H1 (cell line): ENCODE measurements at regions not wholly inside any gene's neighbourhood (a gene's known extent, or its start where the extent isn't known, plus 50 kb on each side); places are given as distances from the start of the nearest gene placed in this dataset.

Experiments
- CTCF ChIA-PET: fragments of 300-600 bp; sonication (Branson Sonifier 250); formaldehyde crosslinking; loops from one replicate; lab custom pipeline; 2021; ENCODE audit not compliant: partially characterized antibody; lab: Charles Lee
- POLR2A ChIA-PET: fragments of 300-600 bp; sonication (Branson Sonifier 250); formaldehyde crosslinking; loops from one replicate; lab custom pipeline; 2021; ENCODE audit warnings: inconsistent platforms; ENCODE audit not compliant: partially characterized antibody; lab: Charles Lee
- DNase-seq, 2 experiments: peaks; one replicate each; pipeline versions ENCODE4 v3.0.0 to v3.0.0-alpha.2; 2010 to 2022; ENCODE audit warnings: low spot score in 2 of 2, low read depth in 1 of 2, mixed read lengths in 1 of 2
- FAIRE-seq: peaks from 2 replicates; lab custom pipeline; 2011; peaks lifted over from hg19 to GRCh38; lab: Jason Lieb, UNC
- H2AFZ ChIP-seq: 2 replicates; pipeline ENCODE4 v1.8.1; 2012; ENCODE audit warnings: low read length, inconsistent platforms
- H2AK5ac ChIP-seq: 2 replicates; pipeline ENCODE4 v1.6.1; 2013; ENCODE audit warnings: low read depth, low read length
- H2BK120ac ChIP-seq: replicated peaks from 2 replicates; pipeline ENCODE3; 2013; ENCODE audit warnings: low read depth, low read length, inconsistent platforms
- H2BK12ac ChIP-seq: 2 replicates; pipeline ENCODE4 v1.6.1; 2013; ENCODE audit warnings: low read depth, low read length
- H2BK15ac ChIP-seq: 2 replicates; pipeline ENCODE4 v1.6.1; 2013; ENCODE audit warnings: low read length
- H2BK20ac ChIP-seq: 2 replicates; pipeline ENCODE4 v1.6.1; 2013; ENCODE audit warnings: low read length
- H2BK5ac ChIP-seq: 2 replicates; pipeline ENCODE4 v1.6.1; 2013; ENCODE audit warnings: low read depth, low read length
- H3K14ac ChIP-seq: 2 replicates; pipeline ENCODE4 v1.6.1; 2013; ENCODE audit warnings: inconsistent platforms; ENCODE audit not compliant: insufficient read length
- H3K18ac ChIP-seq: 2 replicates; pipeline ENCODE4 v1.6.1; 2013; ENCODE audit warnings: low read length; ENCODE audit errors: extremely low read depth
- H3K23ac ChIP-seq: 2 replicates; pipeline ENCODE4 v1.6.1; 2013; ENCODE audit warnings: inconsistent platforms; ENCODE audit not compliant: insufficient read length
- H3K23me2 ChIP-seq: 2 replicates; pipeline ENCODE4 v1.6.1; 2013; ENCODE audit warnings: low read depth, low read length
- H3K27ac ChIP-seq: 2 replicates; pipeline ENCODE4 v1.6.1; 2011; ENCODE audit warnings: low read depth, low read length, inconsistent platforms
- H3K27me3 ChIP-seq, 4 experiments: replicated peaks in 1 of 4; 1 replicate in 1 of 4; 2 replicates in 3 of 4; pipeline versions ENCODE4 v1.6.1 to v1.8.1; 2011 to 2013; ENCODE audit warnings: low read length in 3 of 4, mild to moderate bottlenecking in 3 of 4, inconsistent platforms in 2 of 4, mixed read lengths in 2 of 4, moderate library complexity in 1 of 4; ENCODE audit not compliant: control insufficient read depth in 3 of 4, insufficient read depth in 3 of 4; ENCODE audit errors: extremely low read depth in 1 of 4
- H3K36me3 ChIP-seq, 4 experiments: 2 replicates each; pipeline versions ENCODE4 v1.6.1 to v1.8.1; 2011 to 2013; ENCODE audit warnings: mild to moderate bottlenecking in 4 of 4, low read length in 3 of 4, moderate library complexity in 2 of 4, control low read depth in 1 of 4, inconsistent platforms in 1 of 4; ENCODE audit not compliant: insufficient read depth in 4 of 4, control insufficient read depth in 2 of 4
- H3K4ac ChIP-seq: replicated peaks from 2 replicates; pipeline ENCODE3; 2013; ENCODE audit warnings: low read length, low read depth, mixed read lengths, inconsistent platforms; ENCODE audit not compliant: insufficient read length
- H3K4me1 ChIP-seq, 4 experiments: replicated peaks in 1 of 4; 1 replicate in 1 of 4; 2 replicates in 3 of 4; pipeline versions ENCODE4 v1.6.1 to v1.8.1; 2011 to 2013; ENCODE audit warnings: low read length in 3 of 4, inconsistent platforms in 2 of 4, mixed read lengths in 1 of 4; ENCODE audit not compliant: insufficient read depth in 4 of 4, control insufficient read depth in 3 of 4
- H3K4me2 ChIP-seq, 2 experiments: 2 replicates each; pipeline versions ENCODE4 v1.6.1 to v1.8.1; 2011 to 2013; ENCODE audit warnings: low read depth in 2 of 2, low read length in 2 of 2, control low read depth in 1 of 2, inconsistent platforms in 1 of 2, mild to moderate bottlenecking in 1 of 2; ENCODE audit not compliant: insufficient read depth in 1 of 2
- H3K4me3 ChIP-seq, 4 experiments: fragments of 200-600, 300-600 bp in 1 of 4; sonication (generic), shearing (Covaris generic), sonication (Bioruptor Twin) in 1 of 4; 2 replicates each; pipeline versions ENCODE4 v1.5.1 to v1.8.1; 2011 to 2016; ENCODE audit warnings: low read length in 4 of 4, low read depth in 3 of 4, control low read depth in 2 of 4, inconsistent platforms in 2 of 4, mild to moderate bottlenecking in 2 of 4, mixed read lengths in 1 of 4, moderate library complexity in 1 of 4; ENCODE audit not compliant: insufficient read depth in 2 of 4; ENCODE audit errors: extremely low read depth in 1 of 4
- H3K56ac ChIP-seq: replicated peaks from 2 replicates; pipeline ENCODE3; 2013; ENCODE audit warnings: low read depth, mild to moderate bottlenecking, mixed read lengths, low read length, inconsistent platforms; ENCODE audit not compliant: insufficient read length
- H3K79me1 ChIP-seq: 2 replicates; pipeline ENCODE4 v1.6.1; 2013; ENCODE audit warnings: low read depth, low read length, control low read depth
- H3K79me2 ChIP-seq, 2 experiments: 2 replicates each; pipeline versions ENCODE4 v1.6.1 to v1.8.1; 2012 to 2013; ENCODE audit warnings: low read length in 2 of 2, mild to moderate bottlenecking in 2 of 2, inconsistent platforms in 1 of 2; ENCODE audit not compliant: insufficient read depth in 2 of 2, control insufficient read depth in 1 of 2
- H3K9ac ChIP-seq, 4 experiments: replicated peaks in 1 of 4; 1 replicate in 1 of 4; 2 replicates in 3 of 4; pipeline versions ENCODE4 v1.6.1 to v1.8.1; 2011 to 2013; ENCODE audit warnings: low read depth in 3 of 4, low read length in 3 of 4, control low read depth in 2 of 4, mild to moderate bottlenecking in 2 of 4, moderate library complexity in 2 of 4, inconsistent platforms in 1 of 4; ENCODE audit errors: extremely low read depth in 1 of 4
- H3K9me3 ChIP-seq, 2 experiments: 2 replicates each; pipeline versions ENCODE4 v1.6.1 to v1.8.1; 2012 to 2013; ENCODE audit warnings: mild to moderate bottlenecking in 2 of 2, moderate library complexity in 2 of 2, control low read depth in 1 of 2, inconsistent platforms in 1 of 2, low read depth in 1 of 2, low read length in 1 of 2, mixed read lengths in 1 of 2; ENCODE audit not compliant: insufficient read depth in 2 of 2
- H4K20me1 ChIP-seq, 2 experiments: replicated peaks in 1 of 2; 2 replicates each; pipeline versions ENCODE3 to v1.8.1; 2011 to 2013; ENCODE audit warnings: inconsistent platforms in 2 of 2, low read length in 2 of 2, mild to moderate bottlenecking in 1 of 2; ENCODE audit not compliant: insufficient read depth in 2 of 2, control insufficient read depth in 1 of 2
- H4K5ac ChIP-seq: 2 replicates; pipeline ENCODE4 v1.6.1; 2013; ENCODE audit warnings: low read length, low read depth, mixed read lengths, inconsistent platforms; ENCODE audit not compliant: insufficient read length
- H4K8ac ChIP-seq: 2 replicates; pipeline ENCODE4 v1.8.0; 2013; ENCODE audit warnings: mild to moderate bottlenecking, moderate library complexity, low read length, inconsistent platforms; ENCODE audit not compliant: insufficient read depth; ENCODE audit errors: extremely low read depth
- H4K91ac ChIP-seq: replicated peaks from 2 replicates; pipeline ENCODE3; 2013; ENCODE audit warnings: low read length, mixed read lengths, inconsistent platforms; ENCODE audit not compliant: insufficient read length
- CBX8 ChIP-seq: fragments of 300-800, 300-1000 bp; sonication (generic); IDR thresholded peaks from 2 replicates; pipeline ENCODE4 v1.7.1; 2016; ENCODE audit warnings: low read depth, low read length, borderline replicate concordance
- CHD2 ChIP-seq: IDR thresholded peaks from 2 replicates; pipeline ENCODE4 v1.6.1; 2012; ENCODE audit warnings: low read length, improper control_type of control experiment
- EZH2 ChIP-seq: fragments of 200-600 bp; sonication (generic); IDR thresholded peaks from 2 replicates; pipeline ENCODE4 v1.7.1; 2012; ENCODE audit warnings: low read depth, mild to moderate bottlenecking, moderate library complexity, low read length, inconsistent platforms; ENCODE audit not compliant: severe bottlenecking
- HDAC2 ChIP-seq, 2 experiments: fragments of 300-600 bp in 1 of 2; sonication (generic) in 1 of 2; IDR thresholded peaks; 2 replicates each; pipeline ENCODE4 v1.6.1; 2011 to 2012; ENCODE audit warnings: low read depth in 2 of 2, low read length in 2 of 2, mild to moderate bottlenecking in 2 of 2, moderate library complexity in 2 of 2, borderline replicate concordance in 1 of 2, inconsistent platforms in 1 of 2
- KDM1A ChIP-seq: fragments of 200-600, 300-600 bp; sonication (generic); IDR thresholded peaks from 2 replicates; pipeline ENCODE4 v1.7.1; 2016; ENCODE audit warnings: mild to moderate bottlenecking, low read length, borderline replicate concordance
- KDM4A ChIP-seq: IDR thresholded peaks from one replicate; pipeline ENCODE4 v1.7.1; 2012; ENCODE audit warnings: low read depth, mild to moderate bottlenecking, moderate library complexity, low read length, inconsistent platforms; ENCODE audit not compliant: severe bottlenecking
- NRF1 ChIP-seq: IDR thresholded peaks from 2 replicates; pipeline ENCODE4 v1.6.1; 2011; ENCODE audit warnings: mild to moderate bottlenecking, low read depth, low read length, improper control_type of control experiment
- RAD21 ChIP-seq, 2 experiments: IDR thresholded peaks in 1 of 2; conservative IDR thresholded peaks in 1 of 2; 2 replicates each; pipeline ENCODE4 v1.6.1; 2011; ENCODE audit warnings: low read depth in 2 of 2, low read length in 2 of 2, improper control_type of control experiment in 1 of 2, inconsistent platforms in 1 of 2, mild to moderate bottlenecking in 1 of 2, moderate library complexity in 1 of 2
- SAP30 ChIP-seq: fragments of 300-600 bp; sonication (generic); IDR thresholded peaks from 2 replicates; pipeline ENCODE4 v1.7.1; 2012; ENCODE audit warnings: low read length, moderate library complexity, mild to moderate bottlenecking, inconsistent platforms; ENCODE audit not compliant: insufficient read depth, insufficient replicate concordance
- SUZ12 ChIP-seq: fragments of 200-600 bp; sonication (generic); IDR thresholded peaks from 2 replicates; pipeline ENCODE4 v1.6.1; 2012; ENCODE audit warnings: mild to moderate bottlenecking, inconsistent platforms, low read length, moderate library complexity, mixed read lengths
- TAF1 ChIP-seq: IDR thresholded peaks from 2 replicates; pipeline ENCODE4 v1.6.1; 2011; ENCODE audit warnings: mild to moderate bottlenecking, low read depth, low read length
- TAF7 ChIP-seq: optimal IDR thresholded peaks from 2 replicates; pipeline ENCODE3; 2011; ENCODE audit warnings: low read depth, mild to moderate bottlenecking, inconsistent platforms, low read length, moderate library complexity, borderline replicate concordance
- TCF12 ChIP-seq: IDR thresholded peaks from 2 replicates; pipeline ENCODE4 v1.6.1; 2011; ENCODE audit warnings: low read depth, mild to moderate bottlenecking, low read length
- ZNF274 ChIP-seq: IDR thresholded peaks from 2 replicates; pipeline ENCODE4 v1.7.0; 2012; ENCODE audit warnings: low read length, borderline replicate concordance; ENCODE audit errors: extremely low read depth
- WGBS, 2 experiments: shearing (Covaris generic) in 1 of 2; methylation state at CpG; one replicate each; pipeline versions ENCODE4 v1.1.6 to v1.1.7; 2013 to 2015; ENCODE audit warnings: low lambda C conversion rate in 2 of 2, mixed read lengths in 2 of 2, inconsistent platforms in 1 of 2, low coverage in 1 of 2, missing lambda C conversion rate in 1 of 2; ENCODE audit not compliant: insufficient replicate concordance in 2 of 2, insufficient coverage in 1 of 2, insufficient read length in 1 of 2; ENCODE audit errors: extremely low coverage in 1 of 2, missing lambda C conversion rate in 1 of 2; 5-methylcytosine and 5-hydroxymethylcytosine counted together

- Histone ChIP-seq H3K4me2 (no peak overlapping the region), H4K5ac (no peak overlapping the region), H2AFZ (no peak overlapping the region), H2BK12ac (no peak overlapping the region), H3K9ac (no peak overlapping the region), H3K79me1 (no peaks in the 10 kb centered on the region), H4K8ac (no peak overlapping the region), H3K23ac (no peak overlapping the region), H3K23me2 (no peaks in the 10 kb centered on the region), H3K36me3 (no peaks in the 10 kb centered on the region), H3K9me3 (no peaks in the 10 kb centered on the region; a peak in 2 of 4 replicates), H2BK5ac (no peak overlapping the region), H4K91ac (no peak overlapping the region), H3K4me1 (no peaks in the 10 kb centered on the region), H3K4ac (no peak overlapping the region), H3K79me2 (no peaks in the 10 kb centered on the region), H2AK5ac (no peak overlapping the region), H3K27me3 (no peaks in the 10 kb centered on the region), H3K27ac (no peak overlapping the region), H2BK15ac (no peak overlapping the region), H3K56ac (no peak overlapping the region), H3K18ac (no peak overlapping the region), H2BK20ac (no peak overlapping the region), H3K4me3 (no peak overlapping the region), H2BK120ac (no peak overlapping the region), H4K20me1 (no peaks in the 10 kb centered on the region), H3K14ac (no peak overlapping the region)
- FAIRE-seq = no peak
- CTCF ChIA-PET = interaction anchor here (0.8 kb wide), 1 partner anchor 15 kb away, joined by 3 read pairs; no protein-coding TSS in a partner anchor
- no peak for DNase-seq
- POLR2A ChIA-PET = no interaction called here
- WGBS, 2 experiments = 87% methylated on average over 3 of the region's 3 CpGs; no CpG with 5 or more reads in 1 of the 2 experiments
- no peak for TF ChIP-seq TAF7
- no peak for TF ChIP-seq CHD2
- no peak for TF ChIP-seq KDM4A
- no peak for TF ChIP-seq ZNF274
- TF ChIP-seq HDAC2 (IDR thresholded peaks at IDR 0.05; ENCODE audit: borderline replicate concordance in 1 of 2, low read depth in 2 of 2, low read length in 2 of 2) = no peak
- no peak for TF ChIP-seq SAP30
- TF ChIP-seq NRF1 = no peak
- no peak for TF ChIP-seq CBX8
- TF ChIP-seq TAF1 = no peak
- no peak for TF ChIP-seq KDM1A
- no peak for TF ChIP-seq RAD21 (IDR thresholded peaks at IDR 0.05 in 1 of 2, conservative IDR thresholded peaks at IDR 0.05 in 1 of 2; ENCODE audit: low read depth in 2 of 2, low read length in 2 of 2)
- TF ChIP-seq TCF12 = no peak
- no peak for TF ChIP-seq SUZ12
- TF ChIP-seq EZH2 = no peak
Measured at GRCh38 chr14:66300886-66301285, 185.3 kb upstream of the CCDC196 start.
